ENCODE measurements at regions not wholly inside any gene's neighbourhood (a gene's known extent, or its start where the extent isn't known, plus 50 kb on each side); places are given as distances from the start of the nearest gene placed in this dataset.

DNA sequence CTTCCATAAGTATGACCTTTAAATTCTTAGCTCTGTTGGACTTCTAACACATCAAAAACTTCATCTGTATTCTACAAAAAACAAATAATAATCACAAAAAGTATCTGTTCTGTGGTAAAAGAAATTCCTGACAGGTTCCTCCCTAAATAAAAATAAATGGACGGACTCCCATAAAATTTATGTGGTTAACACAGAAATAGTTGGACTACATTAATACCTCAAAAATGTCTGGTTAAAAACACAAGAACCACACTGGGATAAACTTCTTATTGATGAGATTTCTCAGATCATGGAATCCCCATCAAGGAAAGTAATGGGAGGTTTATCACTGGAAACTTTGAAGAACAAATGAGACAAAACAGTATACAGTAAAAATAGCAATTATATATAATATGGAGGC is 172.4 kb downstream of the MOXD1 start:
- TF ChIP-seq, protein P1, sequence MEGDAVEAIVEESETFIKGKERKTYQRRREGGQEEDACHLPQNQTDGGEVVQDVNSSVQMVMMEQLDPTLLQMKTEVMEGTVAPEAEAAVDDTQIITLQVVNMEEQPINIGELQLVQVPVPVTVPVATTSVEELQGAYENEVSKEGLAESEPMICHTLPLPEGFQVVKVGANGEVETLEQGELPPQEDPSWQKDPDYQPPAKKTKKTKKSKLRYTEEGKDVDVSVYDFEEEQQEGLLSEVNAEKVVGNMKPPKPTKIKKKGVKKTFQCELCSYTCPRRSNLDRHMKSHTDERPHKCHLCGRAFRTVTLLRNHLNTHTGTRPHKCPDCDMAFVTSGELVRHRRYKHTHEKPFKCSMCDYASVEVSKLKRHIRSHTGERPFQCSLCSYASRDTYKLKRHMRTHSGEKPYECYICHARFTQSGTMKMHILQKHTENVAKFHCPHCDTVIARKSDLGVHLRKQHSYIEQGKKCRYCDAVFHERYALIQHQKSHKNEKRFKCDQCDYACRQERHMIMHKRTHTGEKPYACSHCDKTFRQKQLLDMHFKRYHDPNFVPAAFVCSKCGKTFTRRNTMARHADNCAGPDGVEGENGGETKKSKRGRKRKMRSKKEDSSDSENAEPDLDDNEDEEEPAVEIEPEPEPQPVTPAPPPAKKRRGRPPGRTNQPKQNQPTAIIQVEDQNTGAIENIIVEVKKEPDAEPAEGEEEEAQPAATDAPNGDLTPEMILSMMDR (IDR thresholded peaks at IDR 0.05; ENCODE audit: control insufficient read depth, insufficient read depth, low read depth, low read length, missing control alignments): no peak
- no peak overlapping the region for H3K4me3 ChIP-seq (ENCODE audit: control insufficient read depth, low read depth, low read length)
- no peak for DNase-seq (ENCODE audit: low read depth)

DNA sequence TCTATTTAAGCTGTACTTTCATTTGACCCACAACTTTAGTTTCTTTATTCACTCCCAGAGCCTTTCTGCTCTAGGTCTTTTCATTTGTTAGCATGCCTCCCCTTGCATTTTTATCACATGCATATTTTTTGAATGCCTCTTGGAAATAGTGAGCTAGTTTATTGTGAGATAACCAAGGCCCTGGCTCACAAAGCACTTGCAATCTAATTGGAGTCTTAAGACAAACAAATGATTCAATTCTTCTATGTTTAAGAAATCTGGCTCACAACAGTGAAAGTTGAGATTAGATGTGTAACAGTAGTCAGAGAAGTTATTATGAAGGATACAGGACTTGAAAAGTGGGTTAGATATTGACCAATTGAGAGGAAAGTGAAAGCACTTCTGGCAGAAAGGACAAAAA is 173.4 kb downstream of the MOXD1 start:
- H3K4me3 ChIP-seq (ENCODE audit: control insufficient read depth, low read depth, low read length): no peak overlapping the region
- TF ChIP-seq, protein P1 (IDR thresholded peaks at IDR 0.05; ENCODE audit: control insufficient read depth, insufficient read depth, low read depth, low read length, missing control alignments): no peak
- peak; percentile 83 for DNase-seq (ENCODE audit: low read depth)

DNA sequence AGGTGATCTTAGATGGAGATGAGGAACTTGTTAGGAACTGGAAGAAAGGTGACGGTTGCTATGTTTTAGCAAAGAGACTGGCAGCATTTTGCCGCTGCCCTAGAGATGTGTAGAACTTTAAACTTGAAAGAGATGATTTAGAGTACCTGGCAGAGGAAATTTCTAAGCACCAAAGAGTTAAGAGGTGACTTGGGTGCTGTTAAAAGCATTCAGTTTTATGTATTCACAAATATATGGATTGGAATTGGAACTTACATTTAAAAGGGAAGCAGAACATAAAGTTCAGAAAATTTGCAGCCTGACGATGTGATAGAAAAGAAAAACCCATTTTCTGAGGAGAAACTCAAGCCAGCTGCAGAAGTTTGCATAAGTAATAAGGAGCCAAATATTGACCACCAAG is 176.3 kb downstream of the MOXD1 start:
- no peak for DNase-seq (ENCODE audit: low read depth)
- TF ChIP-seq, protein P1 (IDR thresholded peaks at IDR 0.05; ENCODE audit: control insufficient read depth, insufficient read depth, low read depth, low read length, missing control alignments): no peak
- H3K4me3 ChIP-seq (ENCODE audit: control insufficient read depth, low read depth, low read length): no peak overlapping the region

DNA sequence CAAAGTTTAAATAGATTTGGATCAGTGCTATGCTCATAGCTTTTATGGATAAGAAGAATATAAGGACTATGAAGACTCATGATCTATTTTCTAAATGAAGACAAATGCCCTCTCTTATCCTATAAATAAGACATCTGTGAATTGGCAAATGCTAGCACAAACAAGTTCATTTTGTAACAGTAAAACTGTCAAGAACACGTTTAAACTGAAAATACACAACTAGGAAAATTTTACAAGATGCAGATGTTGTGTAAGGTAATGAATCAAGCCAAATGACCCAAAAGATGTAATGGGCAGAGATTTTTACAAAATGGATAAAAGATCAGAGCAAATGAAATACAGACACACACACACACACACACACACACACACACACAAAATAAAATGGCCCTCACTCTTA is 180.5 kb downstream of the MOXD1 start:
- peak; percentile 25 for DNase-seq (ENCODE audit: low read depth)
- no peak overlapping the region for H3K4me3 ChIP-seq (ENCODE audit: control insufficient read depth, low read depth, low read length)
- TF ChIP-seq, protein P1 (IDR thresholded peaks at IDR 0.05; ENCODE audit: control insufficient read depth, insufficient read depth, low read depth, low read length, missing control alignments): no peak

DNA sequence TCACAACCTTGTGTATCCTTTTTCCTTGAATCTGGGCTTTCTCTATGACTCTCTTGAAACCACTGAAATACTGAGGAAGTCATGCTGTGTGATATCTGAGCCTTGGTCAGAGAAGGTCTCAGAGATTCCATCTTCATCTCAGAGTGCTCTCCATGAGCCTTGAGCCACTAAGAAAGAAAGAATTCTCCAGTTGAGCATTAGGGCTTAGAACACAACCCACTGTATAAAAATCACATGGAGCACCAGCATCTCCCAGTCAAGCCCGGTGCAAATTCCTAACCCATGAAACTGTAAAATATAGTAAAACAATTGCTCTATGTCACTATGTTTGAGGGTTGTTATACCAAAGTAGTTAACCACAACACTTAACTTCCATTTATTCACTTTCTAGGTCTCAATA is 181.4 kb downstream of the MOXD1 start:
- TF ChIP-seq, protein P1 (IDR thresholded peaks at IDR 0.05; ENCODE audit: control insufficient read depth, insufficient read depth, low read depth, low read length, missing control alignments): no peak
- no peak overlapping the region for H3K4me3 ChIP-seq (ENCODE audit: control insufficient read depth, low read depth, low read length)
- DNase-seq (ENCODE audit: low read depth): no peak

DNA sequence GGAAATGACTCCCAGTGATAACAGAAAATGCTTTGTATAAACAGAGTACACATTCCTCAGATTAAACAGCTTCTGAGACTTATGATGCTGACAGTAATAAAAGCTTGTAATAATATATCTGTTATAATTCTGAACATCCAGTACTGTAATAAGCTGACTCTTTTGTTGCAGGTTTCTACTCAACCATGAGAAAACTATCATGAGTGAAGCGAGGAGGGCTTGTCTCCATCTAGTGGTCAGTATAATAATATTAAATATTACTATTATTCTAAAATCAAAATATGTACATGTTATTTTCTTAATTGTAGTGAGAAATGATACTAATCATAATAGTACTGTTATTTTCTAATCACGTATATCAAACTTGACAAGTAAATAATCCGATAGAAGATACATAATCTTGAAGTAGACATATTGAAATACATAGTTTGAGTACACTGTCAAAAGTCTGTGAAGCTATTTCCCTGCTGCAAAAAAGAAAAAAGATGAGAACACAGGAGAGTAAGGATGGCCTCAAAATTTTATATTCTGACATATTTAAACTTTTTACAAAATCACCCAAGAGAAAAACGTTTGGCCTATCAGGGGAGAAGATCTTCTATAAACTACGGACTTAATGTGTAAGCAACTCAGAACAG is 183.1 kb downstream of the MOXD1 start:
- no peak overlapping the region for H3K4me3 ChIP-seq (ENCODE audit: control insufficient read depth, low read depth, low read length)
- TF ChIP-seq, protein P1 (IDR thresholded peaks at IDR 0.05; ENCODE audit: control insufficient read depth, insufficient read depth, low read depth, low read length, missing control alignments): peak; percentile 50
- DNase-seq (ENCODE audit: low read depth): no peak

Data from AG09309 (cell line).